RWPE2 (cell line): ENCODE measurements at regions not wholly inside any gene's neighbourhood (a gene's known extent, or its start where the extent isn't known, plus 50 kb on each side); places are given as distances from the start of the nearest gene placed in this dataset.

Source experiments
- ATAC-seq: fragments of 200-7000 bp; cut with Tn5 transposase; 3 replicates; pipeline ENCODE4 v1.9.1; 2021; ENCODE audit warnings: low read depth
- DNase-seq: peaks from one replicate; pipeline ENCODE4 v3.0.0-alpha.2; 2020; ENCODE audit warnings: low spot score
- H3K27ac ChIP-seq: fragments of 450-650 bp; 2 replicates; pipeline ENCODE4 v1.5.1; 2017; ENCODE audit warnings: mild to moderate bottlenecking; ENCODE audit not compliant: poor library complexity, severe bottlenecking
- H3K27me3 ChIP-seq: fragments of 250-450 bp; sonication (Bioruptor Pico); 2 replicates; pipeline ENCODE4 v1.5.1; 2021; ENCODE audit warnings: mild to moderate bottlenecking, moderate library complexity; ENCODE audit not compliant: insufficient read depth, poor library complexity, severe bottlenecking
- H3K36me3 ChIP-seq: fragments of 250-450 bp; sonication (Bioruptor Pico); 2 replicates; pipeline ENCODE4 v1.5.1; 2020; ENCODE audit warnings: low read depth, mild to moderate bottlenecking, moderate library complexity
- H3K4me1 ChIP-seq: fragments of 250-450 bp; sonication (Bioruptor Pico); 2 replicates; pipeline ENCODE4 v1.5.1; 2021; ENCODE audit warnings: mild to moderate bottlenecking, moderate library complexity; ENCODE audit not compliant: insufficient read depth, poor library complexity, severe bottlenecking
- H3K4me3 ChIP-seq: fragments of 250-450 bp; sonication (Bioruptor Pico); 2 replicates; pipeline ENCODE4 v1.5.1; 2021; ENCODE audit warnings: mild to moderate bottlenecking, moderate library complexity; ENCODE audit not compliant: severe bottlenecking
- H3K9me3 ChIP-seq: fragments of 250-450 bp; sonication (Bioruptor Pico); 2 replicates; pipeline ENCODE4 v1.5.1; 2021; ENCODE audit warnings: mild to moderate bottlenecking, moderate library complexity; ENCODE audit not compliant: severe bottlenecking
- TF ChIP-seq, protein P1 (sequence below): fragments of 450-650 bp; IDR thresholded peaks from one replicate; pipeline ENCODE4 v1.5.1; 2017; ENCODE audit warnings: mild to moderate bottlenecking, moderate library complexity; ENCODE audit not compliant: poor library complexity, severe bottlenecking

DNA sequence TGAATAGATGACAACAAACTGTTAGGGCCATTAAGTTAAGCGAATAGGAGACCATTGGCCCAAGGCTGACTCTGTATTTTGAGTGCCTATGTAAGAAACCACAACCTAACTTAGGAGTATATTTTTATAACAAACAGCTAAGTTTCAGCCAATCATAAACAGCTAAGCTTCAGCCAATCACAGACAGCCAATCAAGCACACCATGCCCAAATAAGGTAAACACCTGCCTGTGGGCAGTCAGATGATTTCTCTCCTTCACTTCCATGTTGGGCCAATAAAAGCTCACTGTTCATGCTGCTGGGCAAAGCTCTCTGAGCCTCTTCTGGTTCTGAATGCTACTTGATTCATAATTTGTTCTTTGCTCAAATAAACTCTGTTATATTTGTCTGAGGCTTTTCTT lies 344.6 kb downstream of the BTG1 start:
- ATAC-seq (no peak), DNase-seq (no peak)
- Histone ChIP-seq H3K9me3 (no peaks in the 10 kb centered on the region), H3K4me1 (no peaks in the 10 kb centered on the region), H3K27ac (no peak overlapping the region), H3K27me3 (no peaks in the 10 kb centered on the region), H3K36me3 (no peaks in the 10 kb centered on the region), H3K4me3 (no peak overlapping the region)
- TF ChIP-seq, protein P1, sequence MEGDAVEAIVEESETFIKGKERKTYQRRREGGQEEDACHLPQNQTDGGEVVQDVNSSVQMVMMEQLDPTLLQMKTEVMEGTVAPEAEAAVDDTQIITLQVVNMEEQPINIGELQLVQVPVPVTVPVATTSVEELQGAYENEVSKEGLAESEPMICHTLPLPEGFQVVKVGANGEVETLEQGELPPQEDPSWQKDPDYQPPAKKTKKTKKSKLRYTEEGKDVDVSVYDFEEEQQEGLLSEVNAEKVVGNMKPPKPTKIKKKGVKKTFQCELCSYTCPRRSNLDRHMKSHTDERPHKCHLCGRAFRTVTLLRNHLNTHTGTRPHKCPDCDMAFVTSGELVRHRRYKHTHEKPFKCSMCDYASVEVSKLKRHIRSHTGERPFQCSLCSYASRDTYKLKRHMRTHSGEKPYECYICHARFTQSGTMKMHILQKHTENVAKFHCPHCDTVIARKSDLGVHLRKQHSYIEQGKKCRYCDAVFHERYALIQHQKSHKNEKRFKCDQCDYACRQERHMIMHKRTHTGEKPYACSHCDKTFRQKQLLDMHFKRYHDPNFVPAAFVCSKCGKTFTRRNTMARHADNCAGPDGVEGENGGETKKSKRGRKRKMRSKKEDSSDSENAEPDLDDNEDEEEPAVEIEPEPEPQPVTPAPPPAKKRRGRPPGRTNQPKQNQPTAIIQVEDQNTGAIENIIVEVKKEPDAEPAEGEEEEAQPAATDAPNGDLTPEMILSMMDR = no peak

DNA sequence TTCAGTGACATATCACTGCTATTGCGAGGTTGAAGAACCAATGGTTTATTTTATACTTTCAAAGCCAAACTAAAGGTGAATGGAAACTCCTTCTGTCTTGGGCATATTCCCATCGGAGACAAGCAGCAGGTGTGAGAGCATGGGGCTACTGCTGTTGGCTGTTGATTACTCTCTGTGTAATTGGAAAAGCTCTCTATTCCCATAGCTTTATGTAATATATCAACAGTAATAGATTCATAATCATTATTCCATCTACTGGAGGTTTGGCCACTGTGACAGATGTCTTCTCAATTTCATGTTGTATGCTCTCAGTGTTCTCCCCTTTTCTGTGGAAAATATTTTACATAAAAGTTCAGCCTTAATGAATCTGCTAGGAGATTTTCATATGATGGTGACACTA lies 352.0 kb downstream of the BTG1 start:
- H3K27ac ChIP-seq = no peak overlapping the region
- H3K4me3 ChIP-seq = no peak overlapping the region
- ATAC-seq (no peak), DNase-seq (no peak)
- TF ChIP-seq, protein P1 = no peak
- H3K9me3 ChIP-seq = no peaks in the 10 kb centered on the region
- no peaks in the 10 kb centered on the region for H3K4me1 ChIP-seq
- H3K27me3 ChIP-seq = no peaks in the 10 kb centered on the region
- no peaks in the 10 kb centered on the region for H3K36me3 ChIP-seq

DNA sequence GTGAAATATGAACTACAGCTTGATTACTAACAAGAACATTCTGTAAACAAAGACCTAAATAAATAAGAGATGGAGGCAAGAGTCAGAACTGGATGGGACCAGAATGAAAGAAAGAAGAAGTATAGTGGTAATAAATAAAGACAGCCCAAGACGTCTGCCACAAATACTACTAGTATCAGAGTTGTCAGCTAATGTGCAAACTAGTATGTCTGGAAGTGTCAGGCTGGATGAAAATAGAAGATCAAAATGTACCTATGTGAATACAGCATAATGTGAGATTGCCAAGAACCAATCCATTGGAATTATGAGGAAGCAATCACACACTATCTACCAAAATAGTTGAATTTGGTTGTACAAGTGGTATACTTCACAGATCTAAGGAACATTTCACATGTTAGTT lies 353.0 kb downstream of the BTG1 start:
- H3K36me3 ChIP-seq = no peaks in the 10 kb centered on the region
- ATAC-seq = no peak
- no peaks in the 10 kb centered on the region for H3K4me1 ChIP-seq
- no peak for DNase-seq
- TF ChIP-seq, protein P1 = no peak
- H3K27ac ChIP-seq = no peak overlapping the region
- H3K4me3 ChIP-seq = no peak overlapping the region
- no peaks in the 10 kb centered on the region for H3K27me3 ChIP-seq
- no peaks in the 10 kb centered on the region for H3K9me3 ChIP-seq

DNA sequence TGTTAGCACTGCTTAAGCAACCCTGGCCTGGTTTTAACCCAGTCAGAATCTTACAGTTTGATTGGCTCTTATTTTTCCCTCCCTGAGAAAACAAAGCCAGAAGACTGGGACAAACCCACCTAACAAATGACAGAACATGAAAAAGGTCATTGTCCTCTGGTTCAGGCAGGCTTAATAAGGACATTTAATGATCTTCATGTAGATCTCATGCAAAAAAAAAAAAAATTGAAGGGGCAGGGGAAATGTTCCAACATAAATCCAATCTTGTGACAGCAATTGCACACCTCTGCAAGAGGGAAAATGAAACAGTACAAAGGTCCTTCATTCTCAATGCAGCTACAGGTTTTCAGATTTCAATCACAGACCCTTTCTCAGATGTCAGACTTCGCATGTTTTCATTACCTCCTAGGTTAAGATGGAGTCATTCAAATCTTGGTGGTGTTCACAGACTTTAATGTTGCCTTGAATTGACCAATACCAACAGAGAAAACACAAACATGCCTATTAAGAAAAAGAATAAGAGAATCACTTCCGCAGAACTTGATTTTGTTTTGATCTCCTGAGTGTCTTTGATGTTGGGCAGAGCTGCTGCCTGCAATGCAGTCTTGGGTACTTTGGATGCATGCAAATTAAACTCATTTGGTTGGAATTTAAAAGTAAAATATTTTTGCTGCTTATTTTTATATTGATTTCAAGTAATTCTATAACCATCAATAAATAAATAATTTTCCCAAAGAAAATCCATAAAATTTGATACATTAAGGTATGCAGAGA lies 359.0 kb downstream of the BTG1 start:
- Histone ChIP-seq H3K27me3 (no peaks in the 10 kb centered on the region), H3K4me1 (no peaks in the 10 kb centered on the region), H3K27ac (no peak overlapping the region), H3K36me3 (no peaks in the 10 kb centered on the region), H3K9me3 (no peaks in the 10 kb centered on the region), H3K4me3 (no peak overlapping the region)
- TF ChIP-seq, protein P1 = no peak
- DNase-seq = no peak
- ATAC-seq = no peak
